CD4-positive, alpha-beta memory T cell (primary cell): ENCODE measurements at regions not wholly inside any gene's neighbourhood (a gene's known extent, or its start where the extent isn't known, plus 50 kb on each side); places are given as distances from the start of the nearest gene placed in this dataset.

Experiments
- CTCF ChIA-PET: fragments of 350-600 bp; sonication (Branson Sonifier 250); formaldehyde crosslinking; loops from one replicate; lab custom pipeline; 2021; ENCODE audit warnings: inconsistent platforms; ENCODE audit not compliant: partially characterized antibody; lab: Charles Lee
- POLR2A ChIA-PET: fragments of 350-600 bp; sonication (Branson Sonifier 250); formaldehyde crosslinking; loops from one replicate; lab custom pipeline; 2021; ENCODE audit not compliant: partially characterized antibody; lab: Charles Lee
- DNase-seq, 5 donors: peaks; one replicate each; pipeline versions ENCODE4 v3.0.0 to v3.0.0-alpha.2; 2020 to 2022; ENCODE audit warnings: mixed read lengths in 1 of 5
- H3K27ac ChIP-seq: one replicate; pipeline ENCODE4 v1.7.0; 2013; ENCODE audit warnings: low read depth, low read length
- H3K27me3 ChIP-seq: 2 replicates; pipeline ENCODE4 v1.7.0; 2013; ENCODE audit warnings: mild to moderate bottlenecking, low read length, moderate library complexity; ENCODE audit not compliant: insufficient read depth
- H3K36me3 ChIP-seq: 2 replicates; pipeline ENCODE4 v1.7.0; 2013; ENCODE audit warnings: mild to moderate bottlenecking, low read length, moderate library complexity; ENCODE audit not compliant: insufficient read depth
- H3K4me1 ChIP-seq: 2 replicates; pipeline ENCODE4 v1.7.0; 2013; ENCODE audit warnings: mild to moderate bottlenecking, low read length, moderate library complexity; ENCODE audit not compliant: insufficient read depth
- H3K4me3 ChIP-seq, 2 donors: one replicate each; pipeline ENCODE4 v1.7.0; 2013; ENCODE audit warnings: low read length in 2 of 2, mild to moderate bottlenecking in 1 of 2
- H3K9me3 ChIP-seq, 2 donors: one replicate each; pipeline ENCODE4 v1.7.0; 2013; ENCODE audit warnings: low read length in 2 of 2, control low read depth in 1 of 2; ENCODE audit not compliant: control insufficient read depth in 1 of 2
- H3K27ac Mint-ChIP-seq, 7 donors: one replicate each; pipeline ENCODE4 v1.8.0; 2020 to 2021; ENCODE audit warnings: mixed read lengths in 7 of 7, mild to moderate bottlenecking in 6 of 7, inconsistent platforms in 3 of 7, moderate library complexity in 3 of 7
- H3K27me3 Mint-ChIP-seq, 2 donors: one replicate each; pipeline ENCODE4 v1.8.0; 2020 to 2021; ENCODE audit warnings: mixed read lengths in 2 of 2
- H3K36me3 Mint-ChIP-seq, 2 donors: one replicate each; pipeline ENCODE4 v1.8.0; 2020 to 2021; ENCODE audit warnings: mixed read lengths in 2 of 2, inconsistent platforms in 1 of 2, mild to moderate bottlenecking in 1 of 2
- H3K4me1 Mint-ChIP-seq, 4 donors: one replicate each; pipeline ENCODE4 v1.8.0; 2020 to 2021; ENCODE audit warnings: mixed read lengths in 4 of 4, mild to moderate bottlenecking in 1 of 4
- H3K4me3 Mint-ChIP-seq, 8 donors: one replicate each; pipeline ENCODE4 v1.8.0; 2020 to 2021; ENCODE audit warnings: mixed read lengths in 8 of 8, mild to moderate bottlenecking in 7 of 8, moderate library complexity in 6 of 8, inconsistent platforms in 3 of 8
- H3K9me3 Mint-ChIP-seq, 8 donors: one replicate each; pipeline ENCODE4 v1.8.0; 2020 to 2021; ENCODE audit warnings: mixed read lengths in 8 of 8, mild to moderate bottlenecking in 5 of 8, inconsistent platforms in 3 of 8, moderate library complexity in 1 of 8
- intact Hi-C: fragments of 100-400 bp; cut with micrococcal nuclease; formaldehyde crosslinking; loops from one replicate; pipeline ENCODE4 v1.15.1; 2023

DNA sequence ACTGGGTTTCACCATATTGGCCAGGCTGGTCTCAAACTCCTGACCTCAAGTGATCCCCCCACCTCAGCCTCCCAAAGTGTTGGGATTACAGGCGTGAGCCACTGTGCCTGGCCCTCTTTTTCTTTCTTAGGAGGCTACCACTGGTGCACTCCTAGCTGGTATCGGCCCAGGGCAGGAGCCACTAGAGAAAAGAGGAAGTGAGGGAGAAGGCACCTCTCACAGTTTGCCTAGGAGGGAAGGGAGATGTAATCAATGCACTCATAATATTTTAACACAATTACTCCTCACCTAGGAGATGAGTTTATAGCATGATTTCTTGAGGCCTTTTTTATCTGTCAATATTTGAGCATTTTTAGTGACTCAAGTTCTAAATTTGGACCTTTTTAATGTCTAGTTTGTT is 189.0 kb upstream of the SOX4 start:
- peaks cover 0 to 4% (median under 1%) of the 10 kb centered on the region in 8 donors for H3K9me3 Mint-ChIP-seq
- no peak overlapping the region for H3K27ac Mint-ChIP-seq
- Histone ChIP-seq H3K27ac (no peak overlapping the region), H3K36me3 (no peaks in the 10 kb centered on the region), H3K9me3 (no peaks in the 10 kb centered on the region), H3K27me3 (no peaks in the 10 kb centered on the region), H3K4me3 (no peak overlapping the region), H3K4me1 (no peaks in the 10 kb centered on the region)
- H3K27me3 Mint-ChIP-seq, result peaks cover 0 to 4% of the 10 kb centered on the region in 2 donors
- intact Hi-C loops, result no loop called here
- no peaks in the 10 kb centered on the region for H3K36me3 Mint-ChIP-seq
- peaks cover 0 to 2% (median 0%) of the 10 kb centered on the region in 4 donors for H3K4me1 Mint-ChIP-seq
- no peak overlapping the region for H3K4me3 Mint-ChIP-seq
- ChIA-PET CTCF (no interaction called here), POLR2A (no interaction called here)
- no peak for DNase-seq

DNA sequence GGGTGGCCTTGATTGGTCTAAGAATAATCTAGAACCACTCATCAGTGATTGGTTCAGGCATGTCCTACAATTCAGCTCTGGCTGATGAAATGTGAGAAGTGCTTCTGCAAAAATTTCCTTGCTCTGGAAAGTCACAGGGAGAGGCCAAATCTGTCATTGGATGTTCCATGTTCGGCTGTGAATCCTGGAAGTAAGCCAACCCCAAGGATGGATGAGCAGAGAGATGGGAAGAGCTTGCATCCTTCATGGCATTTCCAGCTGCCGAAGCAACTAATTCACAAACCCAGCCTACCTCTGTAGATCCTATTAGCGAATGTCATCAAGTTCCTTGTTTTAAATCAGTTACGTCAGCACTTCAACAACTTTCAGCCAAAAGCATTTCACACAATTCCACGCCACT is 187.2 kb upstream of the SOX4 start:
- H3K27me3 Mint-ChIP-seq, result peaks cover 0 to 4% of the 10 kb centered on the region in 2 donors
- Histone ChIP-seq H3K27ac (no peak overlapping the region), H3K27me3 (no peaks in the 10 kb centered on the region), H3K36me3 (no peaks in the 10 kb centered on the region), H3K9me3 (no peaks in the 10 kb centered on the region), H3K4me3 (no peak overlapping the region), H3K4me1 (no peaks in the 10 kb centered on the region)
- no peak for DNase-seq
- ChIA-PET CTCF (no interaction called here), POLR2A (no interaction called here)
- peaks cover 0 to 9% (median 2%) of the 10 kb centered on the region in 8 donors for H3K9me3 Mint-ChIP-seq
- H3K4me1 Mint-ChIP-seq, result peaks cover 0 to 2% (median 0%) of the 10 kb centered on the region in 4 donors
- no peak overlapping the region for H3K4me3 Mint-ChIP-seq
- H3K27ac Mint-ChIP-seq, result no peak overlapping the region
- intact Hi-C loops, result no loop called here
- H3K36me3 Mint-ChIP-seq, result no peaks in the 10 kb centered on the region

GRCh38 chr6:21409231-21409630 is 184.3 kb upstream of the SOX4 start:
- no peak overlapping the region for H3K4me3 ChIP-seq
- POLR2A ChIA-PET, result no interaction called here
- Mint-ChIP-seq H3K27me3 (peaks cover 7 to 8% of the 10 kb centered on the region in 2 donors), H3K36me3 (no peaks in the 10 kb centered on the region), H3K27ac (no peak overlapping the region), H3K9me3 (peaks cover 0 to 11% (median 2%) of the 10 kb centered on the region in 8 donors), H3K4me1 (no peaks in the 10 kb centered on the region), H3K4me3 (no peak overlapping the region)
- no peaks in the 10 kb centered on the region for H3K36me3 ChIP-seq
- CTCF ChIA-PET, result no interaction called here
- intact Hi-C loops, result no loop called here
- no peak for DNase-seq
- no peaks in the 10 kb centered on the region for H3K27me3 ChIP-seq
- no peak overlapping the region for H3K27ac ChIP-seq
- no peaks in the 10 kb centered on the region for H3K9me3 ChIP-seq
- H3K4me1 ChIP-seq, result no peaks in the 10 kb centered on the region

GRCh38 chr6:21413428-21413827 is 180.1 kb upstream of the SOX4 start:
- H3K4me1 ChIP-seq, result no peaks in the 10 kb centered on the region
- Mint-ChIP-seq H3K9me3 (peaks cover 0 to 10% (median 2%) of the 10 kb centered on the region in 8 donors), H3K4me3 (no peak overlapping the region), H3K27ac (no peak overlapping the region), H3K36me3 (no peaks in the 10 kb centered on the region), H3K4me1 (no peaks in the 10 kb centered on the region), H3K27me3 (peaks cover 3 to 8% of the 10 kb centered on the region in 2 donors)
- no peak overlapping the region for H3K27ac ChIP-seq
- H3K9me3 ChIP-seq, result no peaks in the 10 kb centered on the region
- no peaks in the 10 kb centered on the region for H3K27me3 ChIP-seq
- ChIA-PET POLR2A (no interaction called here), CTCF (no interaction called here)
- DNase-seq, result no peak
- intact Hi-C loops, result no loop called here
- no peak overlapping the region for H3K4me3 ChIP-seq
- no peaks in the 10 kb centered on the region for H3K36me3 ChIP-seq

- ChIA-PET POLR2A (no interaction called here), CTCF (no interaction called here)
- no peaks in the 10 kb centered on the region for H3K4me1 ChIP-seq
- H3K9me3 Mint-ChIP-seq, result peaks cover 0 to 10% (median 2%) of the 10 kb centered on the region in 8 donors
- H3K27ac ChIP-seq, result no peak overlapping the region
- peaks cover 3 to 8% of the 10 kb centered on the region in 2 donors for H3K27me3 Mint-ChIP-seq
- no peak for DNase-seq
- H3K4me1 Mint-ChIP-seq, result no peaks in the 10 kb centered on the region
- no peak overlapping the region for H3K4me3 ChIP-seq
- H3K4me3 Mint-ChIP-seq, result no peak overlapping the region
- H3K36me3 ChIP-seq, result no peaks in the 10 kb centered on the region
- no peak overlapping the region for H3K27ac Mint-ChIP-seq
- no peaks in the 10 kb centered on the region for H3K36me3 Mint-ChIP-seq
- H3K27me3 ChIP-seq, result no peaks in the 10 kb centered on the region
- intact Hi-C loops, result no loop called here
- H3K9me3 ChIP-seq, result no peaks in the 10 kb centered on the region
These were observed 179.5 kb upstream of the SOX4 start for GRCh38 chr6:21414065-21414464.

GRCh38 chr6:21420146-21420878 is 173.2 kb upstream of the SOX4 start:
- ChIA-PET CTCF (no interaction called here), POLR2A (no interaction called here)
- H3K4me3 Mint-ChIP-seq, result no peak overlapping the region
- H3K27ac Mint-ChIP-seq, result no peak overlapping the region
- Histone ChIP-seq H3K36me3 (no peaks in the 10 kb centered on the region), H3K27ac (no peak overlapping the region), H3K4me3 (no peak overlapping the region), H3K27me3 (no peaks in the 10 kb centered on the region), H3K9me3 (no peaks in the 10 kb centered on the region), H3K4me1 (no peaks in the 10 kb centered on the region)
- peaks cover 0 to 4% (median 0%) of the 10 kb centered on the region in 8 donors for H3K9me3 Mint-ChIP-seq
- no peaks in the 10 kb centered on the region for H3K4me1 Mint-ChIP-seq
- peaks cover 0 to 3% of the 10 kb centered on the region in 2 donors for H3K27me3 Mint-ChIP-seq
- no peaks in the 10 kb centered on the region for H3K36me3 Mint-ChIP-seq
- no peak for DNase-seq
- intact Hi-C loops, result no loop called here

- CTCF ChIA-PET, result no interaction called here
- Mint-ChIP-seq H3K4me1 (no peaks in the 10 kb centered on the region), H3K27ac (no peak overlapping the region), H3K36me3 (no peaks in the 10 kb centered on the region), H3K27me3 (peaks cover 0 to 3% of the 10 kb centered on the region in 2 donors), H3K4me3 (no peak overlapping the region), H3K9me3 (peaks cover 0 to 4% (median 1%) of the 10 kb centered on the region in 8 donors)
- H3K27me3 ChIP-seq, result no peaks in the 10 kb centered on the region
- H3K9me3 ChIP-seq, result no peaks in the 10 kb centered on the region
- H3K4me1 ChIP-seq, result no peaks in the 10 kb centered on the region
- H3K36me3 ChIP-seq, result no peaks in the 10 kb centered on the region
- POLR2A ChIA-PET, result no interaction called here
- intact Hi-C loops, result no loop called here
- DNase-seq, result no peak
- no peak overlapping the region for H3K27ac ChIP-seq
- no peak overlapping the region for H3K4me3 ChIP-seq
These were observed 172.6 kb upstream of the SOX4 start for GRCh38 chr6:21420926-21421325.
